Neural cell (in vitro differentiated cells): ENCODE measurements at regions not wholly inside any gene's neighbourhood (a gene's known extent, or its start where the extent isn't known, plus 50 kb on each side); places are given as distances from the start of the nearest gene placed in this dataset.

ENCODE experiments used
- CTCF ChIP-seq: fragments of 450-650 bp; IDR thresholded peaks from 2 replicates; pipeline ENCODE4 v1.5.1; 2014; ENCODE audit warnings: antibody characterized with exemption, mild to moderate bottlenecking, moderate library complexity; ENCODE audit not compliant: poor library complexity, severe bottlenecking
- MXI1 ChIP-seq: fragments of 450-650 bp; conservative IDR thresholded peaks from 2 replicates; pipeline ENCODE4 v1.6.1; 2014; ENCODE audit warnings: antibody characterized with exemption, mild to moderate bottlenecking; ENCODE audit not compliant: poor library complexity, severe bottlenecking
- RAD21 ChIP-seq: fragments of 450-650 bp; conservative IDR thresholded peaks from 2 replicates; pipeline ENCODE4 v1.6.1; 2014; ENCODE audit warnings: antibody characterized with exemption, mild to moderate bottlenecking, moderate library complexity
- REST ChIP-seq: IDR thresholded peaks from 2 replicates; pipeline ENCODE4 v1.6.1; 2012; ENCODE audit warnings: borderline replicate concordance
- SMC3 ChIP-seq: fragments of 450-650 bp; conservative IDR thresholded peaks from 2 replicates; pipeline ENCODE4 v1.6.1; 2014; ENCODE audit warnings: antibody characterized with exemption, mild to moderate bottlenecking, moderate library complexity; ENCODE audit not compliant: poor library complexity
- TAF1 ChIP-seq: IDR thresholded peaks from 2 replicates; pipeline ENCODE4 v1.6.1; 2012; ENCODE audit warnings: low read depth

- TF ChIP-seq CTCF: no peak
- no peak for TF ChIP-seq MXI1
- TF ChIP-seq RAD21: no peak
- TF ChIP-seq SMC3: no peak
- TF ChIP-seq TAF1: no peak
- TF ChIP-seq REST: no peak
These were observed 287.8 kb upstream of the IGFBP3 start for GRCh38 chr7:46208635-46209525.
